Astrocyte (in vitro differentiated cells and primary cell): ENCODE measurements at regions not wholly inside any gene's neighbourhood (a gene's known extent, or its start where the extent isn't known, plus 50 kb on each side); places are given as distances from the start of the nearest gene placed in this dataset.

Source experiments
- DNase-seq: peaks from one replicate; pipeline ENCODE4 v3.0.0-alpha.2; 2010; ENCODE audit warnings: low read depth
- FAIRE-seq: peaks from 2 replicates; lab custom pipeline; 2011; peaks lifted over from hg19 to GRCh38; lab: Jason Lieb, UNC
- H2AFZ ChIP-seq: 2 replicates; pipeline ENCODE4 v1.6.0; 2012; ENCODE audit warnings: low read depth, low read length, inconsistent platforms
- H3K27ac ChIP-seq: 2 replicates; pipeline ENCODE4 v1.5.1; 2011; ENCODE audit warnings: low read depth, low read length, inconsistent platforms
- H3K27me3 ChIP-seq: 2 replicates; pipeline ENCODE4 v1.6.0; 2011; ENCODE audit warnings: low read length, inconsistent platforms; ENCODE audit not compliant: insufficient read depth
- H3K36me3 ChIP-seq: 2 replicates; pipeline ENCODE4 v1.5.1; 2011; ENCODE audit warnings: low read length, inconsistent platforms; ENCODE audit not compliant: insufficient read depth
- H3K4me1 ChIP-seq: 2 replicates; pipeline ENCODE4 v1.5.1; 2011; ENCODE audit warnings: low read length, inconsistent platforms; ENCODE audit not compliant: insufficient read depth
- H3K4me2 ChIP-seq: 2 replicates; pipeline ENCODE4 v1.6.0; 2012; ENCODE audit warnings: low read length, inconsistent platforms
- H3K4me3 ChIP-seq: 2 replicates; pipeline ENCODE4 v1.5.1; 2011; ENCODE audit warnings: low read depth, mild to moderate bottlenecking, low read length, inconsistent platforms; ENCODE audit not compliant: insufficient read depth
- H3K79me2 ChIP-seq: 2 replicates; pipeline ENCODE4 v1.6.0; 2012; ENCODE audit warnings: mild to moderate bottlenecking, low read length, inconsistent platforms; ENCODE audit not compliant: insufficient read depth
- H3K9ac ChIP-seq: 2 replicates; pipeline ENCODE4 v1.6.0; 2012; ENCODE audit warnings: mild to moderate bottlenecking, low read length, inconsistent platforms
- H3K9me3 ChIP-seq: 2 replicates; pipeline ENCODE4 v1.5.1; 2012; ENCODE audit warnings: low read depth, mild to moderate bottlenecking, low read length, inconsistent platforms; ENCODE audit not compliant: insufficient read depth
- H4K20me1 ChIP-seq: 2 replicates; pipeline ENCODE4 v1.6.0; 2012; ENCODE audit warnings: low read length, inconsistent platforms; ENCODE audit not compliant: insufficient read depth
- H3K27ac Mint-ChIP-seq: one replicate; pipeline ENCODE4 v1.8.0; 2021; ENCODE audit warnings: mild to moderate bottlenecking, mixed read lengths; ENCODE audit not compliant: unreplicated experiment
- H3K27me3 Mint-ChIP-seq: one replicate; pipeline ENCODE4 v1.8.0; 2021; ENCODE audit warnings: low read depth, mixed read lengths; ENCODE audit not compliant: unreplicated experiment
- H3K36me3 Mint-ChIP-seq: one replicate; pipeline ENCODE4 v1.8.0; 2021; ENCODE audit warnings: low read depth, mixed read lengths; ENCODE audit not compliant: unreplicated experiment
- H3K4me1 Mint-ChIP-seq: one replicate; pipeline ENCODE4 v1.8.0; 2021; ENCODE audit warnings: low read depth, mixed read lengths; ENCODE audit not compliant: unreplicated experiment
- H3K4me3 Mint-ChIP-seq: one replicate; pipeline ENCODE4 v1.8.0; 2021; ENCODE audit warnings: mild to moderate bottlenecking, moderate library complexity, mixed read lengths; ENCODE audit not compliant: unreplicated experiment
- H3K9me3 Mint-ChIP-seq: one replicate; pipeline ENCODE4 v1.8.0; 2021; ENCODE audit warnings: mild to moderate bottlenecking, mixed read lengths; ENCODE audit not compliant: unreplicated experiment
- CTCF ChIP-seq: IDR thresholded peaks from 2 replicates; pipeline ENCODE4 v1.5.1; 2011; ENCODE audit warnings: low read depth, mild to moderate bottlenecking, inconsistent platforms, low read length, moderate library complexity; ENCODE audit not compliant: insufficient read depth
- EZH2 ChIP-seq: IDR thresholded peaks from 2 replicates; pipeline ENCODE4 v1.6.1; 2012; ENCODE audit warnings: mild to moderate bottlenecking, low read length, inconsistent platforms; ENCODE audit not compliant: insufficient read depth

- H3K4me3 Mint-ChIP-seq = no peak overlapping the region
- Histone ChIP-seq H3K79me2 (no peaks in the 10 kb centered on the region), H4K20me1 (no peaks in the 10 kb centered on the region), H3K27me3 (peaks cover 24% of the 10 kb centered on the region), H3K9ac (no peak overlapping the region), H3K4me3 (no peak overlapping the region), H2AFZ (no peak overlapping the region), H3K36me3 (no peaks in the 10 kb centered on the region), H3K4me1 (no peaks in the 10 kb centered on the region), H3K9me3 (no peaks in the 10 kb centered on the region), H3K4me2 (no peak overlapping the region), H3K27ac (no peak overlapping the region)
- no peaks in the 10 kb centered on the region for H3K36me3 Mint-ChIP-seq
- H3K27me3 Mint-ChIP-seq = peaks cover 28% of the 10 kb centered on the region
- FAIRE-seq (no peak), DNase-seq (no peak)
- no peak overlapping the region for H3K27ac Mint-ChIP-seq
- no peaks in the 10 kb centered on the region for H3K4me1 Mint-ChIP-seq
- H3K9me3 Mint-ChIP-seq = no peaks in the 10 kb centered on the region
- TF ChIP-seq EZH2 (no peak), CTCF (no peak)
These were observed 129.7 kb downstream of the RTP5 start for GRCh38 chr2:241999184-241999583.

- H2AFZ ChIP-seq = no peak overlapping the region
- H3K4me3 ChIP-seq = no peak overlapping the region
- no peaks in the 10 kb centered on the region for H3K9me3 Mint-ChIP-seq
- no peaks in the 10 kb centered on the region for H3K36me3 ChIP-seq
- no peaks in the 10 kb centered on the region for H3K4me1 ChIP-seq
- H3K27me3 ChIP-seq = peaks cover 19% of the 10 kb centered on the region
- no peaks in the 10 kb centered on the region for H3K9me3 ChIP-seq
- peaks cover 20% of the 10 kb centered on the region for H3K27me3 Mint-ChIP-seq
- H3K27ac ChIP-seq = no peak overlapping the region
- H3K27ac Mint-ChIP-seq = no peak overlapping the region
- H4K20me1 ChIP-seq = no peaks in the 10 kb centered on the region
- FAIRE-seq (no peak), DNase-seq (no peak)
- no peaks in the 10 kb centered on the region for H3K4me1 Mint-ChIP-seq
- TF ChIP-seq CTCF = no peak
- TF ChIP-seq EZH2 = no peak
- H3K4me3 Mint-ChIP-seq = no peak overlapping the region
- H3K4me2 ChIP-seq = no peak overlapping the region
- H3K36me3 Mint-ChIP-seq = no peaks in the 10 kb centered on the region
- no peaks in the 10 kb centered on the region for H3K79me2 ChIP-seq
- no peak overlapping the region for H3K9ac ChIP-seq
These were observed 132.3 kb downstream of the RTP5 start for GRCh38 chr2:242001853-242002252.

DNA sequence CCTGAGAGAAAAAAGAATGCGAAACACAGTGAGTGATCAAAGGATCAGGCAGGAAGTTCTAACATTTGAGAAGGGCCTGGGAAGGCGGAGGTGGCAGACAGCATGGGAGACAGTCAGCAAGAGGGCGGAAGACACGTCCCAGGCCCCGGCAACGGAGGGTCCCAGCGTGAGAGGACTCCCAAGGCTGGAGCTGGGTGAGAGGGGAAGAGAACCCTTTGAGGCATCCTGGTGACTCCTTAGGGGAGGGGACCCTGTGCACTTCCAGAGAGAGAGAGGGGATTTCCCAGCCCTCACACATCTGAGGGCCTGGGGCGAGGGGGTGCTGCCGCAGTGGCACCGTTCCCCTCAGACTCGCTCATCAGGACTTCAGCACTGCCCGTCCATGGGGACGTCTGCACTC, 133.4 kb downstream of the RTP5 start:
- Histone ChIP-seq H3K9ac (no peak overlapping the region), H4K20me1 (no peaks in the 10 kb centered on the region), H3K79me2 (no peaks in the 10 kb centered on the region), H3K27me3 (peaks cover 12% of the 10 kb centered on the region), H3K4me2 (no peak overlapping the region), H3K4me3 (no peak overlapping the region), H2AFZ (no peak overlapping the region), H3K4me1 (no peaks in the 10 kb centered on the region), H3K9me3 (no peaks in the 10 kb centered on the region), H3K27ac (no peak overlapping the region), H3K36me3 (no peaks in the 10 kb centered on the region)
- Mint-ChIP-seq H3K4me3 (no peak overlapping the region), H3K27me3 (peaks cover 9% of the 10 kb centered on the region), H3K27ac (no peak overlapping the region), H3K36me3 (no peaks in the 10 kb centered on the region), H3K4me1 (no peaks in the 10 kb centered on the region), H3K9me3 (no peaks in the 10 kb centered on the region)
- TF ChIP-seq CTCF = no peak
- TF ChIP-seq EZH2 = no peak
- FAIRE-seq = no peak
- no peak for DNase-seq
